Trophoblast cell (in vitro differentiated cells and primary cell): ENCODE measurements at regions not wholly inside any gene's neighbourhood (a gene's known extent, or its start where the extent isn't known, plus 50 kb on each side); places are given as distances from the start of the nearest gene placed in this dataset.
A peak's percentile ranks its signal among the peaks of the same experiment; 100 is the strongest.

Source experiments
- DNase-seq, 2 donors: peaks; one replicate each; pipeline ENCODE4 v3.0.0-alpha.2; 2016
- H2AFZ ChIP-seq: 2 replicates; pipeline ENCODE4 v1.6.1; 2013; ENCODE audit warnings: low read length, moderate library complexity, mild to moderate bottlenecking; ENCODE audit not compliant: insufficient read depth, poor library complexity
- H2AK5ac ChIP-seq: 2 replicates; pipeline ENCODE4 v1.6.1; 2013; ENCODE audit warnings: mild to moderate bottlenecking, low read length
- H2BK120ac ChIP-seq: 2 replicates; pipeline ENCODE4 v1.6.1; 2013; ENCODE audit warnings: low read length, mild to moderate bottlenecking, moderate library complexity; ENCODE audit not compliant: insufficient read depth, poor library complexity
- H2BK12ac ChIP-seq: 2 replicates; pipeline ENCODE4 v1.6.1; 2013; ENCODE audit warnings: mild to moderate bottlenecking, low read length, moderate library complexity
- H2BK5ac ChIP-seq: 2 replicates; pipeline ENCODE4 v1.6.1; 2013; ENCODE audit warnings: low read length, low read depth, moderate library complexity, mild to moderate bottlenecking; ENCODE audit not compliant: poor library complexity
- H3K14ac ChIP-seq: 2 replicates; pipeline ENCODE4 v1.6.1; 2013; ENCODE audit warnings: mild to moderate bottlenecking, low read length
- H3K18ac ChIP-seq: 2 replicates; pipeline ENCODE4 v1.6.1; 2013; ENCODE audit warnings: mild to moderate bottlenecking, low read length
- H3K23ac ChIP-seq: 2 replicates; pipeline ENCODE4 v1.6.1; 2013; ENCODE audit warnings: low read length
- H3K27ac ChIP-seq: 2 replicates; pipeline ENCODE4 v1.5.1; 2013; ENCODE audit warnings: low read depth, mild to moderate bottlenecking, inconsistent platforms, low read length, moderate library complexity
- H3K27me3 ChIP-seq: 2 replicates; pipeline ENCODE4 v1.6.1; 2013; ENCODE audit warnings: inconsistent platforms, mild to moderate bottlenecking, low read length, moderate library complexity; ENCODE audit not compliant: insufficient read depth
- H3K36me3 ChIP-seq, 2 experiments: 1 replicate in 1 of 2; 2 replicates in 1 of 2; pipeline ENCODE4 v1.6.1; 2013; ENCODE audit warnings: low read length in 2 of 2, mild to moderate bottlenecking in 2 of 2, moderate library complexity in 1 of 2; ENCODE audit not compliant: insufficient read depth in 2 of 2, control insufficient read depth in 1 of 2
- H3K4ac ChIP-seq: 2 replicates; pipeline ENCODE4 v1.6.1; 2013; ENCODE audit warnings: low read depth, mild to moderate bottlenecking, low read length, moderate library complexity
- H3K4me1 ChIP-seq, 2 experiments: 1 replicate in 1 of 2; 2 replicates in 1 of 2; pipeline ENCODE4 v1.6.1; 2013; ENCODE audit warnings: low read length in 2 of 2, mild to moderate bottlenecking in 2 of 2, moderate library complexity in 1 of 2; ENCODE audit not compliant: insufficient read depth in 2 of 2, control insufficient read depth in 1 of 2
- H3K4me2 ChIP-seq: 2 replicates; pipeline ENCODE4 v1.6.1; 2013; ENCODE audit warnings: inconsistent platforms, mild to moderate bottlenecking, low read length, moderate library complexity
- H3K4me3 ChIP-seq: 2 replicates; pipeline ENCODE4 v1.5.1; 2013; ENCODE audit warnings: mild to moderate bottlenecking, low read depth, low read length, inconsistent platforms
- H3K79me1 ChIP-seq: one replicate; pipeline ENCODE4 v1.6.1; 2013; ENCODE audit warnings: low read length
- H3K79me2 ChIP-seq: 2 replicates; pipeline ENCODE4 v1.6.1; 2013; ENCODE audit warnings: low read length, mild to moderate bottlenecking; ENCODE audit not compliant: control insufficient read depth, insufficient read depth, poor library complexity
- H3K9ac ChIP-seq: 2 replicates; pipeline ENCODE4 v1.6.1; 2013; ENCODE audit warnings: mild to moderate bottlenecking, low read length
- H3K9me3 ChIP-seq: 2 replicates; pipeline ENCODE4 v1.6.1; 2013; ENCODE audit warnings: low read depth, mild to moderate bottlenecking, control low read depth, inconsistent platforms, low read length; ENCODE audit not compliant: insufficient read depth
- H4K12ac ChIP-seq: 2 replicates; pipeline ENCODE4 v1.6.1; 2013; ENCODE audit warnings: low read depth, mild to moderate bottlenecking, low read length, moderate library complexity
- H4K8ac ChIP-seq: 2 replicates; pipeline ENCODE4 v1.6.1; 2013; ENCODE audit warnings: low read depth, mild to moderate bottlenecking, low read length, moderate library complexity
- H4K91ac ChIP-seq: one replicate; pipeline ENCODE4 v1.6.1; 2013; ENCODE audit warnings: low read depth, mild to moderate bottlenecking, low read length, moderate library complexity
- WGBS: extraction: QIAGEN DNeasy Blood & Tissue Kit; methylation state at CpG from one replicate; pipeline ENCODE4 v1.1.7; 2013; ENCODE audit warnings: missing lambda C conversion rate; ENCODE audit not compliant: insufficient read length, insufficient coverage; ENCODE audit errors: extremely low coverage; 5-methylcytosine and 5-hydroxymethylcytosine counted together

GRCh38 chr12:125696054-125696453, 630.8 kb downstream of the AACS start:
- Histone ChIP-seq H4K12ac (no peak overlapping the region), H3K9me3 (no peaks in the 10 kb centered on the region), H3K79me1 (no peaks in the 10 kb centered on the region), H3K9ac (no peak overlapping the region), H3K18ac (no peak overlapping the region), H2BK12ac (no peak overlapping the region), H2AFZ (no peak overlapping the region), H4K8ac (no peak overlapping the region), H2BK5ac (no peak overlapping the region), H3K4me1 (no peaks in the 10 kb centered on the region), H3K79me2 (no peaks in the 10 kb centered on the region), H3K14ac (no peak overlapping the region), H3K36me3 (no peaks in the 10 kb centered on the region), H3K4me3 (no peak overlapping the region), H3K27ac (no peak overlapping the region), H3K23ac (no peak overlapping the region), H2BK120ac (no peak overlapping the region), H3K27me3 (no peaks in the 10 kb centered on the region), H2AK5ac (no peak overlapping the region), H3K4me2 (no peak overlapping the region), H4K91ac (no peak overlapping the region), H3K4ac (no peak overlapping the region)
- WGBS = no CpG with 5 or more reads among the region's 2 CpGs
- no peak for DNase-seq

DNA sequence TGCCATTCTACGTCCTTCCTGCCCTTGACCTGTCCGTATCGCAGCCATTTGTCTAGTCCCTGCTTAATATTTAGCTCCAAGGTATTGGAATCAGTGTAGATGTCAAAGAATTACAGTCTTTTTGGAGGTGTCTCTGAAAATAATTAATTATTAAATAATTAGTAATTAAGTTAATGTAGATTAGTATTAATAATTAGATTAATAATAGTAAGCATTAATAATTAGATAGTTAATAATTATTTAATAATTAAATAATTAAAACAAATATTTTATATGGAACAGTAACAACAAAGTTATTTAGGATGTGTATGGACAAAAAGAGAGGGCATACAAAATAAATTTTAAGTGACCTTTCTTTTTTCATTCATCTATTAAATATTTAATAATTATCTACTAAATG, 639.6 kb downstream of the AACS start:
- H3K23ac ChIP-seq = no peak overlapping the region
- H3K79me2 ChIP-seq = no peaks in the 10 kb centered on the region
- no peak overlapping the region for H4K12ac ChIP-seq
- no peak for DNase-seq
- H3K18ac ChIP-seq = no peak overlapping the region
- H2AK5ac ChIP-seq = no peak overlapping the region
- H3K4me3 ChIP-seq = no peak overlapping the region
- no peak overlapping the region for H4K8ac ChIP-seq
- no peaks in the 10 kb centered on the region for H3K36me3 ChIP-seq
- no peaks in the 10 kb centered on the region for H3K27me3 ChIP-seq
- no CpG with 5 or more reads among the region's 3 CpGs for WGBS
- H3K4me2 ChIP-seq = no peak overlapping the region
- H2BK120ac ChIP-seq = no peak overlapping the region
- no peak overlapping the region for H4K91ac ChIP-seq
- no peak overlapping the region for H3K14ac ChIP-seq
- no peak overlapping the region for H2BK12ac ChIP-seq
- no peaks in the 10 kb centered on the region for H3K79me1 ChIP-seq
- H3K9ac ChIP-seq = no peak overlapping the region
- no peaks in the 10 kb centered on the region for H3K4me1 ChIP-seq
- H2BK5ac ChIP-seq = no peak overlapping the region
- H3K9me3 ChIP-seq = no peaks in the 10 kb centered on the region
- no peak overlapping the region for H3K27ac ChIP-seq
- H2AFZ ChIP-seq = no peak overlapping the region
- H3K4ac ChIP-seq = no peak overlapping the region

GRCh38 chr12:125720961-125721360, 655.7 kb downstream of the AACS start:
- no peak overlapping the region for H3K9ac ChIP-seq
- H3K79me2 ChIP-seq = no peaks in the 10 kb centered on the region
- no peak overlapping the region for H3K4ac ChIP-seq
- H3K4me2 ChIP-seq = no peak overlapping the region
- no peak overlapping the region for H3K27ac ChIP-seq
- no peak overlapping the region for H2AK5ac ChIP-seq
- H3K36me3 ChIP-seq = peaks cover 0 to 2% of the 10 kb centered on the region in 2 experiments
- no peaks in the 10 kb centered on the region for H3K79me1 ChIP-seq
- H4K91ac ChIP-seq = no peak overlapping the region
- no CpG with 5 or more reads among the region's 10 CpGs for WGBS
- no peak overlapping the region for H4K12ac ChIP-seq
- H3K4me1 ChIP-seq = no peaks in the 10 kb centered on the region
- H3K27me3 ChIP-seq = no peaks in the 10 kb centered on the region
- H3K23ac ChIP-seq = peak overlapping the region; percentile 95
- no peak overlapping the region for H4K8ac ChIP-seq
- peaks cover 17% of the 10 kb centered on the region for H3K9me3 ChIP-seq
- no peak overlapping the region for H2BK120ac ChIP-seq
- H3K18ac ChIP-seq = no peak overlapping the region
- DNase-seq = no peak
- no peak overlapping the region for H3K4me3 ChIP-seq
- H3K14ac ChIP-seq = no peak overlapping the region
- no peak overlapping the region for H2BK5ac ChIP-seq
- H2BK12ac ChIP-seq = no peak overlapping the region
- H2AFZ ChIP-seq = no peak overlapping the region

DNA sequence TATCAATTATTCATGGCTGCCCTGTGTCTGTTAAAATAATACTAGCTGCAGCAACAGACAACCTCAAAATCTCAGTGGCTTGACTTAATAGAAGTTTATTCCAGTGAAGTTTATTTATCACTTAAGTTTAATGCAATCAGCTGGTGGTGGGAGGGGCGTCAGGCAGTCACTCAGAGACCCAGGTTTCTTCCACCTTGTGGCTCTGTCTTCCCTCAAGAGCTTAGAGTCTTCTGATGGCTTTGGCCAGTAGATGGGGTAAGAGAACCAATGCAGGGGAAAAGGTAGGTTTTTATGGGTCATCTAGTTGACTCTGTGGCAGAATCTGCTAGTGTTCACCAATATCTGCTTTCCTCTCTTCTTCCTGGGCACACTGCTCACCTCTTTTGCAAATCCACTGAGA, 668.9 kb downstream of the AACS start:
- Histone ChIP-seq H2BK120ac (no peak overlapping the region), H2BK12ac (no peak overlapping the region), H3K14ac (no peak overlapping the region), H3K9me3 (peaks cover 2% of the 10 kb centered on the region), H4K12ac (no peak overlapping the region), H3K4me2 (no peak overlapping the region), H3K4me1 (no peaks in the 10 kb centered on the region), H4K8ac (no peak overlapping the region), H3K4ac (no peak overlapping the region), H4K91ac (no peak overlapping the region), H3K79me1 (no peaks in the 10 kb centered on the region), H2AK5ac (no peak overlapping the region), H3K27me3 (no peaks in the 10 kb centered on the region), H3K79me2 (no peaks in the 10 kb centered on the region), H2AFZ (no peak overlapping the region), H3K36me3 (no peaks in the 10 kb centered on the region), H3K4me3 (no peak overlapping the region), H3K18ac (no peak overlapping the region), H3K27ac (no peak overlapping the region), H2BK5ac (no peak overlapping the region), H3K23ac (no peak overlapping the region), H3K9ac (no peak overlapping the region)
- peak in 1 of 2 donors; percentile 3 for DNase-seq
- WGBS = no CpG with 5 or more reads among the region's 1 CpG
